ENCODE measurements at regions not wholly inside any gene's neighbourhood (a gene's known extent, or its start where the extent isn't known, plus 50 kb on each side); places are given as distances from the start of the nearest gene placed in this dataset.

DNA sequence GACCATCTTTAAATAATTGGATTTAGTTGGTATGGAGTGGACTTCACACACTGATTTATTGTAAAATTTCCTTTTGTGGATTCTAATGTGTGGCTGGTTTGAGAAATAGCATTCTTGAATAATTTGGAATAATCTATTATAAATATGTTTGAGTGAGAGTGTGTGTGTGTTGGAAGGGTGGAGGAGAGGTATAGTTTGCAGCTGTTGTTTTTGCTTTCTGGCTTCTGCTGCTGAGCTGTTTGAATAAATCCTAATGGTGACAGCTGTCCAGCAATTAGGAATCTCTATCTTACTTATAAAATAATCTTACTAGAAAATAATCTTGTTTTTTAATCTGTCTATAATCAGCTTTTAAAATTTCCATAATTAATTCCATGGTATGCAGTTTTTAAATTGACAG, 1283.0 kb upstream of the CDH2 start:
- no peak for DNase-seq (ENCODE audit: low read depth)
- TF ChIP-seq, protein P1, sequence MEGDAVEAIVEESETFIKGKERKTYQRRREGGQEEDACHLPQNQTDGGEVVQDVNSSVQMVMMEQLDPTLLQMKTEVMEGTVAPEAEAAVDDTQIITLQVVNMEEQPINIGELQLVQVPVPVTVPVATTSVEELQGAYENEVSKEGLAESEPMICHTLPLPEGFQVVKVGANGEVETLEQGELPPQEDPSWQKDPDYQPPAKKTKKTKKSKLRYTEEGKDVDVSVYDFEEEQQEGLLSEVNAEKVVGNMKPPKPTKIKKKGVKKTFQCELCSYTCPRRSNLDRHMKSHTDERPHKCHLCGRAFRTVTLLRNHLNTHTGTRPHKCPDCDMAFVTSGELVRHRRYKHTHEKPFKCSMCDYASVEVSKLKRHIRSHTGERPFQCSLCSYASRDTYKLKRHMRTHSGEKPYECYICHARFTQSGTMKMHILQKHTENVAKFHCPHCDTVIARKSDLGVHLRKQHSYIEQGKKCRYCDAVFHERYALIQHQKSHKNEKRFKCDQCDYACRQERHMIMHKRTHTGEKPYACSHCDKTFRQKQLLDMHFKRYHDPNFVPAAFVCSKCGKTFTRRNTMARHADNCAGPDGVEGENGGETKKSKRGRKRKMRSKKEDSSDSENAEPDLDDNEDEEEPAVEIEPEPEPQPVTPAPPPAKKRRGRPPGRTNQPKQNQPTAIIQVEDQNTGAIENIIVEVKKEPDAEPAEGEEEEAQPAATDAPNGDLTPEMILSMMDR (IDR thresholded peaks at IDR 0.05; ENCODE audit: insufficient read depth, low read depth, low read length, missing control alignments) = no peak
- H3K4me3 ChIP-seq (ENCODE audit: low read depth, low read length) = no peak overlapping the region

DNA sequence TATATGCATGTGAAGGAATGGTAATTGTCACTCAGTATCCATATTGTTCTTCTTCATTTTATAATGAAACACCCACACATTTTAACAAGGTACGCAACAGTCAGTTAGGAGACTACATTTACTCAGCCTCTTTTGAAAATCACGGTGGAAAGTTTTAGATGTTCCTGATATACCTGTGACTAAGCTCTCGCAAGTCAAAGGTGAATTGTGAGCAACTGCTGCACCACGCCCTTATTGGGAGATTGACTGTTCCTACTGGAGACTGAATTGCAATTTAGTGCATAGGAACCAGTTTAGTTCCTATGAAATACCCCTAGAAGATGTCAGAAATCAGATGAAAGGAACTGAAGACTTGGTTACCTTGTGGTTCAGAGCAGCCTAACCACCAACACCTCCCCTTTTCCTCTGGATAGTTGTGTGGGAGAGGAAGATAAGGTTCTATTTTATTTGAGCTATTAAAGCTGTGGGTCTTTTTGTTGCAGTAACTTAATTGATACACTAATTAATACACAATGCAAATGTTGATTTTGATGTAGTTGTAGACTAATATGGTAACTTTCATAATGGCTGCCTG, 1280.5 kb upstream of the CDH2 start:
- DNase-seq (ENCODE audit: low read depth) = no peak
- TF ChIP-seq, protein P1 (IDR thresholded peaks at IDR 0.05; ENCODE audit: insufficient read depth, low read depth, low read length, missing control alignments) = no peak
- H3K4me3 ChIP-seq (ENCODE audit: low read depth, low read length) = no peak overlapping the region

DNA sequence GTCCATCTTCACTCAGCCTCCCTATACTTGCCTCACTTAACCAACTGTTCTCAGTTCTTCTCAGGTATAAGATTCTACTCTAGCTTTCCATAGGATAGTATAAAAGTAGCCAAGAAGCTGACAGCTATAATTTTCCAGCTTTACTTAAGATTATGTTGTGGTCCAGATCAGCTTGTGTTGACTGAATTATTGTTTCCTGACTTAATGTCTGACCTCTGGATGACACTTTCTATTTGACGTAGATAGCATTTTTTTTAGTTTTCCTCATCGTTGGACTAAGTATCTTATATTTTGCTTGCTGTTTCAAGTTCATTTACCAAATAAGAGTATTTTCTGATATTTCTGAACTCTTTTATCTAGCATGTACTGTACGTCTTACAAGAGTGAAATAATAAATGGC, 1272.5 kb upstream of the CDH2 start:
- TF ChIP-seq, protein P1 (IDR thresholded peaks at IDR 0.05; ENCODE audit: insufficient read depth, low read depth, low read length, missing control alignments) = no peak
- H3K4me3 ChIP-seq (ENCODE audit: low read depth, low read length) = no peak overlapping the region
- no peak for DNase-seq (ENCODE audit: low read depth)

DNA sequence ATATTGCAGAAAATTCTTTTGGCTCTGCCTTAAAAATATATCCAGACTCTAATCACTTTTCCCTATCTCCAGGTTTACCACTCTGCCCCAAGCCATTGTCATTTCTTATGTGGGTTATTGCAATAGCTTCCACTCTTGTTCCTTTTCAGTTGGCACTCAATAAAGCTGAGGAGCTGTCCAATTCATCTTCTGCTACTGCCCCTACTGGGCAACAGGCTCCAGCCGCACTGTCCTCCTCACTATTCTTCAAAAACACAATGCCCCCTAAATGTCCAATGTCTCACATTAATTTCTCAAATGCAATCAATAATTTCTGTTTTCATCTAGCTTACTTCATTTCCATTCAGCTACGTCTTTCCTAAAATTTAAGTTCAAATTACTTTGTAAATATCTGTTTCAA, 1262.5 kb upstream of the CDH2 start:
- H3K4me3 ChIP-seq (ENCODE audit: low read depth, low read length) = no peak overlapping the region
- TF ChIP-seq, protein P1 (IDR thresholded peaks at IDR 0.05; ENCODE audit: insufficient read depth, low read depth, low read length, missing control alignments) = no peak
- DNase-seq (ENCODE audit: low read depth) = no peak

DNA sequence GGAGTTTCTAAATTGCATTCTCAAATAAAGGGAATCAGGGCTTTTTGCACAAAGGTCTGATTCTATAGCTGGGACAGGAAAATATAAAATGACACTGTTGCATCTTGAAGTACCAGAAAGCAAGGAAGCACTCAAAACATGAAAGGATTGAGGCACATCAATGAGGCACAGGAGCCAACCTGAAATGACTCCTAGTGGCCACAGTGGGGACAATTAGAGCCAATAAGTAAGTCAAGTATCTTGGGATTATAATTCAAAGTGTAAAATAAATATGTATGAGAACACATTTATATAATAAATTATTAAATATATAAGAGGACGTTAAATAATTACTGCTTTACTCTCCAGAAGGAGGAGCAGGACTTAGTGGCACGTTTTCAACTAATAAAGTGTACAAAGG, 1259.5 kb upstream of the CDH2 start:
- no peak for DNase-seq (ENCODE audit: low read depth)
- TF ChIP-seq, protein P1 (IDR thresholded peaks at IDR 0.05; ENCODE audit: insufficient read depth, low read depth, low read length, missing control alignments) = no peak

DNA sequence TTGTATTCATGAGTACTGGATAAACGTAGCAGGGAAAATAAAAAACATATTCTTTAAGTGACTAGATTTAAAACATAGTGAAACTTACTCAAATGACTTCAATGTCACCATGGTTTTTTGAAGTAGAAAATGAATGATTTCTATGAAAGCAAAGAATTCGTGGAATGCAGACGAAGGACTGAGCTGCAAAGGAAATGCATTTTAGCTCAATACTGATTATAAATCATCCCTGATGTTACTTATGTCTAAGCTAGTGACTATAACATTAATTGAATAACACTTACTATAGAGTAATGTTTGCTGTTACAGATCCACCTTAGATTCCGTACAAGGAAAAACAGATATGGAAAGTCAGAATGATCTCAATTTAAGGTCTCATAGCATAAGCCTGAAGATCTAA, 1257.7 kb upstream of the CDH2 start:
- no peak for DNase-seq (ENCODE audit: low read depth)
- no peak overlapping the region for H3K4me3 ChIP-seq (ENCODE audit: low read depth, low read length)
- TF ChIP-seq, protein P1 (IDR thresholded peaks at IDR 0.05; ENCODE audit: insufficient read depth, low read depth, low read length, missing control alignments) = no peak

More for the DNA sequence above, 1259.5 kb upstream of the CDH2 start:
- no peak overlapping the region for H3K4me3 ChIP-seq (ENCODE audit: low read depth, low read length)

DNA sequence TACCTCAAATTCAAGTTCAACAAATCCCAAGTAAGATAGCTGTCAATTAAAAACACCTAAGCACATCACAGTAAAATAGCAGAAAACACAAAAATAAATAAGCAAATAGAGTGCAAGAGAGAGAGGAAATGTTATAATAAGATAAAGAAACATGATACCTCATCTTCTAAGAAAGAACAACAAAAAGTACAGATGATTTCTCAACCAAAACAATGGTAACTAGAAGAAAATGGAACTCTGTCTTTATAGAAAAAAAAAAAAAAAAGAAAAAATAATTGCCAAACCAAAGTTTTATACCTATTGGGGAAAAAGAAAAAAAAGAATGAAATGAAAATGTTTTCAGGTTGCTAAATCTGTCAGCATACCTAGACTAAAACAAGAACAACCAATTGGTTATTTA, 1253.5 kb upstream of the CDH2 start:
- TF ChIP-seq, protein P1 (IDR thresholded peaks at IDR 0.05; ENCODE audit: insufficient read depth, low read depth, low read length, missing control alignments) = no peak
- no peak for DNase-seq (ENCODE audit: low read depth)
- H3K4me3 ChIP-seq (ENCODE audit: low read depth, low read length) = no peak overlapping the region

Data from GM12865 (cell line).